ENCODE measurements at regions not wholly inside any gene's neighbourhood (a gene's known extent, or its start where the extent isn't known, plus 50 kb on each side); places are given as distances from the start of the nearest gene placed in this dataset.

DNA sequence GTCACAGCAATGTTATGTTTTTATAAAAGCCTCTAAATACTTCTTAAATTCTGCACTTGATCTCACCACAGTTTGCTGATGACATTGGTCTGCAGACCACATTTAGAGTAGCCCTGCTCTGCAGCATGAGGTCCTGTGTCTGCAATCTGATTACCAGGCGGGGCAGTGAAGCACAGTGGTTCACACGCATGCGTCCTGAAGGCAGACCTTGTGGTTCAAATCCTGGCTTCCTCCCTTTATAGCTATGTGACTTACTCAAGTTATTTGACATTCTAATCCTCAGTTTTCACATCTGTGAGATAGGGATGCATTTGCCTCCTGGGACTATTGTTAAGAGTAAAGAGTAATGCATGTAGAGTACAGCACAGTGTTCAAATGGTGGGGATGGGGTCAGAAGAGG is 50.3 kb downstream of the BMAL2 start:
- no peak for DNase-seq (ENCODE audit: low read depth)

DNA sequence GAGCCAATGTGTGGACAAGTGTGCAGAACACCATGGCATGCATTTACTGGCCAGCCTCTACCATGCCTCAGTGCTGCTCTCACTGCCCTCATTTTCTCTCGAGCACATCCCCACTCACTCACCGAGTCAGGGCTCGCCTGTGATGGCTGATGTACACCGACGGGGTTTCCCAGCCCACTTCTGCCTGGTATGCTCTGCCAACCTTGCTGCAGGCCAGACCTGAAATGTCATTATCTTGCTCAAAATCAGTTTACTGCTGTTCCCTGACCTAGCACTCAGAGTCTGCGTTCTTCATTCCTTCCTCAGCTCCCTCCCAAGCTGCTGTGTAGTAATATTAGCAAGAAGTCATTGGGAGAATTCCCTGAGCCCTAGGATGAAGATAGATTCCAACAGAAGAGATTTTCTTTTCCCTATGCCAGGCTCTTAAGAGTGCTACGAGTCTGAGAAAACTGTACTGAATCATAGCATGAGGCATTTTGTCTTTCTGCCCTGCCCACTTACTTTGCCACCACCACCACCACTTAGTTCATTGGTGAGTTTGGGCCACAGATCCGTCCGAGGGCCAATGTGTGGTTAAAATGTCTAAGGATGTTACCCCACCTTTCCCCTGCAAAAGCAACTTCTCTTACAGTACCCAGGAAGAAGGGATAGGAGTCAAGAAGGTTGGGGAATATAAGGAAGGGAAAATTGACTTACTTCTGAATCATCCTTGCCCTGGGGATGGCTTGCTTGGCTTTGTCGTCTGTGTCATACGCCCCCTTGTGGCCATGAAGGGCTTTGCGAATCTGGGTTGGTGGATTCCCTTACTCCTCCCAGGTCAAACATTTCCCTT is 51.0 kb downstream of the BMAL2 start:
- DNase-seq (ENCODE audit: low read depth) = peak; percentile 23

- no peak for DNase-seq (ENCODE audit: low read depth)
Observed at GRCh38 chr12:27384261-27384590, 51.6 kb downstream of the BMAL2 start.

DNA sequence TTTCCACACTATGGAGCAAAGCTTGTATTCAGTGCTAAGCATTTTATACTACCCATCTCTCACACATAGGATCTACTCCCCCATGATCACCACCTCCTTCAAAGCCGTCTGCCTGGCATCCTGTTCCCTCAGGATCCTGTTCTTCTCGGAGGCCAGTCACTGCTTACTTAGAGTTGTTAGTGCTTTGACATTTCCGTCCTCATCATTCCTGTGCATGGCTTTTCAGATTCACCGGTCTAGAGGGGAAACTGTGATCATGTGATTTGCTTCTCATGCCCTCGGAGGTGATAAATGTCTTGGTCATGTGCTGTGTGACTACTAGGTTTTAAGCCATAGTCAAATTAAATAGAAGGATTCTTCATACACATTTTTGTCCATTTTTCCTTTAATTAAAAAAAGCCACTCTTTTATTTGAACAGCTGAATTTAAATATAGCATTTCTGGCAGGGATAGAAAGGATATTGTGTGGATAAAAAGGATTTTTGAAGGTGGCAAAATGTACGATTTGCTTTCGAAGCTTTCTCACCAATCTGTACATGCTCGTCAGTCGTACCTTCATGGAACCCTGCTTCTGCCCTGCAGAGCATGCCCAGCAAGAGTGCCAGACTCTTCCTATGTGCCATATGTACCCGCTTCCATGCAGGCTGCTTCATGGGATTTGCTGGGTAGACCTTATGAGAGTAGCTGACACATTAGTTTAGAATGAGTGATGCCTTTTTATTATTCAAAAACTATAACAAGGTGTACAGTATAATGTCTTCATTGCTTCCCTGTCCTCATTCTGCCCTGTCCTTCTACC is 53.3 kb downstream of the BMAL2 start:
- no peak for DNase-seq (ENCODE audit: low read depth)

- no peak for DNase-seq (ENCODE audit: low read depth)
Observed at GRCh38 chr12:27387473-27387872, 54.8 kb downstream of the BMAL2 start.

DNA sequence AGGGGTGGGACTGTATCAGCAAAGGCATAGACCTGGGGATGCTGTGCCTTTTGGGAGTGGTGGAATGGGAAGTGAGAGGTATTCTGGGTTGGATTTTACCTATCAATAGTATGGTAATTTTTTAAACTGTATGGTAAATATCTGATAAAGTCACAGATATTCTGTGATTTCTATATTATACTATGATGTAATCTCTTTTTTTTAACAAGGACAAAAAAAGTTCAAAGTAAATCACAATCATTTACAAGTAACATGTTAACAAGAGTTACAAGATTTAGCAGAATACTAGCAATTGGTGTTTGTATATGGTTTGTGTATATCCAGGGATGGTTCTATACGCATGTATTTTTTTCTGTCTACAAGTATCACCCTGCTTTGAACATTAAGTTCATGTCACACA is 56.0 kb downstream of the BMAL2 start:
- DNase-seq (ENCODE audit: low read depth) = no peak

GRCh38 chr12:27394676-27395075 is 51.9 kb upstream of the SMCO2 start:
- no peak for DNase-seq (ENCODE audit: low read depth)

GRCh38 chr12:27396216-27396815 is 50.2 kb upstream of the SMCO2 start:
- DNase-seq (ENCODE audit: low read depth) = no peak
